ENCODE measurements at regions not wholly inside any gene's neighbourhood (a gene's known extent, or its start where the extent isn't known, plus 50 kb on each side); places are given as distances from the start of the nearest gene placed in this dataset.
A peak's percentile ranks its signal among the peaks of the same experiment; 100 is the strongest.

DNA sequence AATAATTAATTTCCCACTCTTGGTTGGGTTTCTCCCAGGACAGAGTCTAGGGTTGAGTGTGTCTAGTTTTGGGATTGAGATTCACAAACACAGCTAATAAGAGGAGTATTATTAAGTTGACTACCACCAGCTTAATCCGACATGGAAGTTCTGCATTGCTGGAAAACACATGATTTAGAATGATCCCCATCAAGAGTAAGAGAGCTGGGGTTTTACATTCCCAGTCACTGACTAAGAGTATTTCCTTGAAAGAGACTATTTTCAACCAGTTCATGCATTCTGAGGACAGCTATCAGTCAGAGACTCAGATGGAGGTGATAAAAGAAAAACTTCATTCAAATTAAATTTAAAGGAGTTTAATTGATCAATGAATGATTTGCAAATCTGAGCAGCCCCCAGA lies 334.6 kb upstream of the LRATD1 start:
- Histone ChIP-seq H3K4me3 (ENCODE audit: control insufficient read depth in 2 of 3, extremely low read depth in 1 of 3, insufficient read depth in 2 of 3, low read depth in 1 of 3, low read length in 3 of 3) (no peak overlapping the region), H2AFZ (ENCODE audit: control insufficient read depth, low read length) (no peak overlapping the region), H3K4me1 (ENCODE audit: control insufficient read depth, extremely low read depth, insufficient read depth, low read length) (peaks cover 14% of the 10 kb centered on the region), H3K4me2 (ENCODE audit: control insufficient read depth, extremely low read depth, insufficient read depth, low read depth, low read length) (peak overlapping the region; percentile 19), H3K36me3 (ENCODE audit: control insufficient read depth in 2 of 2, extremely low read depth in 1 of 2, insufficient read depth in 2 of 2, low read length in 2 of 2) (no peaks in the 10 kb centered on the region), H3K27ac (ENCODE audit: control insufficient read depth, insufficient read depth, low read length) (peak overlapping the region; percentile 51), H4K20me1 (ENCODE audit: control insufficient read depth, extremely low read depth, insufficient read depth, low read length) (no peaks in the 10 kb centered on the region), H3K27me3 (ENCODE audit: control insufficient read depth, extremely low read depth, insufficient read depth, low read length) (no peaks in the 10 kb centered on the region), H3K9me1 (ENCODE audit: control insufficient read depth, extremely low read depth, insufficient read depth, low read length) (no peaks in the 10 kb centered on the region), H3K9ac (ENCODE audit: control insufficient read depth, extremely low read depth, insufficient read depth, low read length) (no peak overlapping the region), H3K9me3 (ENCODE audit: control insufficient read depth, low read depth, low read length) (no peaks in the 10 kb centered on the region), H3K79me2 (ENCODE audit: control insufficient read depth, insufficient read depth, low read length) (no peaks in the 10 kb centered on the region)
- DNase-seq (ENCODE audit: low read depth, low spot score) (no peak), FAIRE-seq (no peak)
- dilution Hi-C loops (cut with MboI; ENCODE audit: extremely low pct_ligation_motif_present, low sequenced_read_pairs), result no loop called here
- no peak for TF ChIP-seq EZH2 (IDR thresholded peaks at IDR 0.05; ENCODE audit: low read length)
- TF ChIP-seq, protein P1, sequence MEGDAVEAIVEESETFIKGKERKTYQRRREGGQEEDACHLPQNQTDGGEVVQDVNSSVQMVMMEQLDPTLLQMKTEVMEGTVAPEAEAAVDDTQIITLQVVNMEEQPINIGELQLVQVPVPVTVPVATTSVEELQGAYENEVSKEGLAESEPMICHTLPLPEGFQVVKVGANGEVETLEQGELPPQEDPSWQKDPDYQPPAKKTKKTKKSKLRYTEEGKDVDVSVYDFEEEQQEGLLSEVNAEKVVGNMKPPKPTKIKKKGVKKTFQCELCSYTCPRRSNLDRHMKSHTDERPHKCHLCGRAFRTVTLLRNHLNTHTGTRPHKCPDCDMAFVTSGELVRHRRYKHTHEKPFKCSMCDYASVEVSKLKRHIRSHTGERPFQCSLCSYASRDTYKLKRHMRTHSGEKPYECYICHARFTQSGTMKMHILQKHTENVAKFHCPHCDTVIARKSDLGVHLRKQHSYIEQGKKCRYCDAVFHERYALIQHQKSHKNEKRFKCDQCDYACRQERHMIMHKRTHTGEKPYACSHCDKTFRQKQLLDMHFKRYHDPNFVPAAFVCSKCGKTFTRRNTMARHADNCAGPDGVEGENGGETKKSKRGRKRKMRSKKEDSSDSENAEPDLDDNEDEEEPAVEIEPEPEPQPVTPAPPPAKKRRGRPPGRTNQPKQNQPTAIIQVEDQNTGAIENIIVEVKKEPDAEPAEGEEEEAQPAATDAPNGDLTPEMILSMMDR (optimal IDR thresholded peaks at IDR 0.05 in 1 of 3, IDR thresholded peaks at IDR 0.05 in 1 of 3, conservative IDR thresholded peaks at IDR 0.05 in 1 of 3; ENCODE audit: extremely low read depth in 1 of 3, insufficient read depth in 2 of 3, low read length in 3 of 3), result no peak

DNA sequence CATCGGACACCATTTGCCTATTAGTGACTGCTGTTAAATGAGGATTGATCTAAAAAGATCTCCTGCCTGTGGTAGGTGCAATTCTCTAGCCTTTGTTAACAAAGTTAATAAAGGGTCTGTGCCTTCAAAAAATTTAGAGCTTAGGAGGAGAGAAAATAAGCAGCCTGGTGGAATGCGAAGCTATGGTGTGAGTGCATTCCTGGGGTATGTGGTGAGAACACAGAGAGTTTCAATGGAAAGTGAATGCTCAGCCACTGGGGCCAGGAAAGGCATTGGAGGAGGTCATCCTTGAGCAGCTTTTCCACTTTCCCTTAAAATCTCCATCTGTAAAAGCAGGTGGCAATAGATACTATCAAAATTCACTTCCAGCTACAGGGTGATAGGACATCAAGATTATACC lies 331.2 kb upstream of the LRATD1 start:
- dilution Hi-C loops (cut with MboI; ENCODE audit: extremely low pct_ligation_motif_present, low sequenced_read_pairs), result no loop called here
- DNase-seq (ENCODE audit: low read depth, low spot score) (no peak), FAIRE-seq (no peak)
- no peaks in the 10 kb centered on the region for H3K9me1 ChIP-seq (ENCODE audit: control insufficient read depth, extremely low read depth, insufficient read depth, low read length)
- no peaks in the 10 kb centered on the region for H3K36me3 ChIP-seq (ENCODE audit: control insufficient read depth in 2 of 2, extremely low read depth in 1 of 2, insufficient read depth in 2 of 2, low read length in 2 of 2)
- H4K20me1 ChIP-seq (ENCODE audit: control insufficient read depth, extremely low read depth, insufficient read depth, low read length), result no peaks in the 10 kb centered on the region
- TF ChIP-seq EZH2 (IDR thresholded peaks at IDR 0.05; ENCODE audit: low read length), result no peak
- TF ChIP-seq, protein P1 (optimal IDR thresholded peaks at IDR 0.05 in 1 of 3, IDR thresholded peaks at IDR 0.05 in 1 of 3, conservative IDR thresholded peaks at IDR 0.05 in 1 of 3; ENCODE audit: extremely low read depth in 1 of 3, insufficient read depth in 2 of 3, low read length in 3 of 3), result no peak
- no peaks in the 10 kb centered on the region for H3K79me2 ChIP-seq (ENCODE audit: control insufficient read depth, insufficient read depth, low read length)
- no peak overlapping the region for H3K4me3 ChIP-seq (ENCODE audit: control insufficient read depth in 2 of 3, extremely low read depth in 1 of 3, insufficient read depth in 2 of 3, low read depth in 1 of 3, low read length in 3 of 3)
- H3K27me3 ChIP-seq (ENCODE audit: control insufficient read depth, extremely low read depth, insufficient read depth, low read length), result no peaks in the 10 kb centered on the region
- no peak overlapping the region for H3K4me2 ChIP-seq (ENCODE audit: control insufficient read depth, extremely low read depth, insufficient read depth, low read depth, low read length)
- H3K4me1 ChIP-seq (ENCODE audit: control insufficient read depth, extremely low read depth, insufficient read depth, low read length), result peaks cover 14% of the 10 kb centered on the region
- no peak overlapping the region for H2AFZ ChIP-seq (ENCODE audit: control insufficient read depth, low read length)
- H3K27ac ChIP-seq (ENCODE audit: control insufficient read depth, insufficient read depth, low read length), result no peak overlapping the region
- no peaks in the 10 kb centered on the region for H3K9me3 ChIP-seq (ENCODE audit: control insufficient read depth, low read depth, low read length)
- H3K9ac ChIP-seq (ENCODE audit: control insufficient read depth, extremely low read depth, insufficient read depth, low read length), result no peak overlapping the region
